Keratinocyte (primary cell): ENCODE measurements at regions not wholly inside any gene's neighbourhood (a gene's known extent, or its start where the extent isn't known, plus 50 kb on each side); places are given as distances from the start of the nearest gene placed in this dataset.

Source experiments
- DNase-seq: peaks from one replicate; pipeline ENCODE4 v3.0.0-alpha.2; 2011; ENCODE audit warnings: low read depth, missing footprints, low spot score
- FAIRE-seq: peaks from 2 replicates; lab custom pipeline; 2011; peaks lifted over from hg19 to GRCh38; lab: Jason Lieb, UNC
- H2AFZ ChIP-seq: 2 replicates; pipeline ENCODE4 v1.6.0; 2012; ENCODE audit warnings: low read length, control low read depth, inconsistent platforms; ENCODE audit not compliant: control insufficient read depth
- H3K27ac ChIP-seq: 2 replicates; pipeline ENCODE4 v1.5.1; 2011; ENCODE audit warnings: low read length; ENCODE audit not compliant: control insufficient read depth, insufficient read depth
- H3K27me3 ChIP-seq: 3 replicates; pipeline ENCODE4 v1.6.0; 2011; ENCODE audit warnings: low read length; ENCODE audit not compliant: control insufficient read depth, insufficient read depth; ENCODE audit errors: extremely low read depth
- H3K36me3 ChIP-seq, 2 experiments: 2 replicates in 1 of 2; 3 replicates in 1 of 2; pipeline ENCODE4 v1.5.1; 2011; ENCODE audit warnings: low read length in 2 of 2, mild to moderate bottlenecking in 1 of 2; ENCODE audit not compliant: control insufficient read depth in 2 of 2, insufficient read depth in 2 of 2; ENCODE audit errors: extremely low read depth in 1 of 2
- H3K4me1 ChIP-seq: 3 replicates; pipeline ENCODE4 v1.5.1; 2011; ENCODE audit warnings: low read length; ENCODE audit not compliant: control insufficient read depth, insufficient read depth; ENCODE audit errors: extremely low read depth
- H3K4me2 ChIP-seq: 3 replicates; pipeline ENCODE4 v1.6.0; 2011; ENCODE audit warnings: low read depth, low read length; ENCODE audit not compliant: control insufficient read depth, insufficient read depth; ENCODE audit errors: extremely low read depth
- H3K4me3 ChIP-seq, 3 experiments: fragments of 200-600 bp in 1 of 3; sonication (generic) in 1 of 3; 2 replicates in 2 of 3; 3 replicates in 1 of 3; pipeline ENCODE4 v1.5.1; 2011 to 2016; ENCODE audit warnings: low read length in 3 of 3, mild to moderate bottlenecking in 3 of 3, control low read depth in 2 of 3, inconsistent platforms in 1 of 3, low read depth in 1 of 3, mixed read lengths in 1 of 3, mixed run types in 1 of 3, moderate library complexity in 1 of 3; ENCODE audit not compliant: control insufficient read depth in 2 of 3, insufficient read depth in 2 of 3; ENCODE audit errors: extremely low read depth in 1 of 3
- H3K79me2 ChIP-seq: 2 replicates; pipeline ENCODE4 v1.6.0; 2012; ENCODE audit warnings: low read length; ENCODE audit not compliant: control insufficient read depth, insufficient read depth
- H3K9ac ChIP-seq: 3 replicates; pipeline ENCODE4 v1.6.0; 2011; ENCODE audit warnings: low read length; ENCODE audit not compliant: control insufficient read depth, insufficient read depth; ENCODE audit errors: extremely low read depth
- H3K9me1 ChIP-seq: 3 replicates; pipeline ENCODE4 v1.6.0; 2011; ENCODE audit warnings: low read length; ENCODE audit not compliant: control insufficient read depth, insufficient read depth; ENCODE audit errors: extremely low read depth
- H3K9me3 ChIP-seq: 2 replicates; pipeline ENCODE4 v1.5.1; 2012; ENCODE audit warnings: low read depth, low read length; ENCODE audit not compliant: control insufficient read depth
- H4K20me1 ChIP-seq: 3 replicates; pipeline ENCODE4 v1.6.0; 2011; ENCODE audit warnings: low read length; ENCODE audit not compliant: control insufficient read depth, insufficient read depth; ENCODE audit errors: extremely low read depth
- CTCF ChIP-seq, 3 experiments: IDR thresholded peaks in 1 of 3; conservative IDR thresholded peaks in 1 of 3; optimal IDR thresholded peaks in 1 of 3; 2 replicates in 2 of 3; 3 replicates in 1 of 3; pipeline versions ENCODE3 to v1.5.1; 2011; ENCODE audit warnings: low read length in 3 of 3, mild to moderate bottlenecking in 3 of 3, moderate library complexity in 2 of 3, control low read depth in 1 of 3, inconsistent platforms in 1 of 3; ENCODE audit not compliant: insufficient read depth in 2 of 3; ENCODE audit errors: extremely low read depth in 1 of 3
- EZH2 ChIP-seq: IDR thresholded peaks from one replicate; pipeline ENCODE4 v1.6.1; 2012; ENCODE audit warnings: inconsistent platforms, mild to moderate bottlenecking, low read length, moderate library complexity
- dilution Hi-C: fragments of 300-500 bp; cut with MboI; formaldehyde crosslinking; loops from one replicate; pipeline ENCODE4 v1.7.0; 2020; ENCODE audit warnings: low sequenced_read_pairs; ENCODE audit not compliant: extremely low pct_ligation_motif_present

DNA sequence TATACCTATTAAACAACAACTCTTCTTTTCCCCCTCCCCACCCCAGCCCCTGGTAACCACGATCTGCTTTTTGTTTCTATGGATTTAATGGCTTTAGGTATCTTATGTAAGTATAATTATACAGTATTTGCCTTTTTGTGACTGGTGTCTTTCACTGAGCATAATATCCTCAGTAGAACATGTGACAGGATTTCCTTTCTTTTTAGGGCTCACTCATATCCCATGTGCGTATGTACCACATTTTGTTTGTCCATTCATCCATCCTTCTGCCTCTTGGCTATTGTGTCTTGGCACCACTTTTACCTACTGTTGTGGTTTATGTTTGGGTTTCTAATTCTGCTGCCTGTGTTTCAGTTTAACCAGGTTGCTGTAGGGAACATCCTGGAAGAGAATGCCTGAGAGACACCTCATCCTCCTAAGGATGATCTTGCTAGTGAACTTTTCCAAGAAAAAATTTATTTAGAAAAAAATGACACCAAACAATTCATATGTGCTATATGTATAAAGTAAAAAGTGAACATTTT lies 77.6 kb upstream of the SESN3 start:
- no peaks in the 10 kb centered on the region for H3K9me1 ChIP-seq
- H3K79me2 ChIP-seq: no peaks in the 10 kb centered on the region
- no peak for TF ChIP-seq CTCF (optimal IDR thresholded peaks at IDR 0.05 in 1 of 3, IDR thresholded peaks at IDR 0.05 in 1 of 3, conservative IDR thresholded peaks at IDR 0.05 in 1 of 3; ENCODE audit: extremely low read depth in 1 of 3, insufficient read depth in 2 of 3, low read length in 3 of 3)
- no peaks in the 10 kb centered on the region for H4K20me1 ChIP-seq
- H3K9me3 ChIP-seq: no peaks in the 10 kb centered on the region
- dilution Hi-C loops: no loop called here
- FAIRE-seq (peak; percentile 70), DNase-seq (peak; percentile 52)
- no peak overlapping the region for H3K27ac ChIP-seq
- no peaks in the 10 kb centered on the region for H3K36me3 ChIP-seq
- H3K4me3 ChIP-seq: no peak overlapping the region
- no peak overlapping the region for H3K4me2 ChIP-seq
- no peaks in the 10 kb centered on the region for H3K27me3 ChIP-seq
- H2AFZ ChIP-seq: no peak overlapping the region
- no peak overlapping the region for H3K9ac ChIP-seq
- peaks cover 10% of the 10 kb centered on the region for H3K4me1 ChIP-seq

- Histone ChIP-seq H3K27me3 (no peaks in the 10 kb centered on the region), H3K27ac (no peak overlapping the region), H3K79me2 (no peaks in the 10 kb centered on the region), H3K4me1 (peaks cover 10% of the 10 kb centered on the region), H3K9ac (no peak overlapping the region), H3K9me3 (no peaks in the 10 kb centered on the region), H2AFZ (no peak overlapping the region), H4K20me1 (no peaks in the 10 kb centered on the region), H3K36me3 (no peaks in the 10 kb centered on the region), H3K9me1 (no peaks in the 10 kb centered on the region), H3K4me2 (no peak overlapping the region), H3K4me3 (no peak overlapping the region)
- dilution Hi-C loops: no loop called here
- DNase-seq: no peak
- peak; percentile 29 for FAIRE-seq
- TF ChIP-seq EZH2: no peak
- no peak for TF ChIP-seq CTCF (optimal IDR thresholded peaks at IDR 0.05 in 1 of 3, IDR thresholded peaks at IDR 0.05 in 1 of 3, conservative IDR thresholded peaks at IDR 0.05 in 1 of 3; ENCODE audit: extremely low read depth in 1 of 3, insufficient read depth in 2 of 3, low read length in 3 of 3)
Observed at GRCh38 chr11:95307286-95307685, 76.3 kb upstream of the SESN3 start.
